ENCODE measurements at regions not wholly inside any gene's neighbourhood (a gene's known extent, or its start where the extent isn't known, plus 50 kb on each side); places are given as distances from the start of the nearest gene placed in this dataset.

DNA sequence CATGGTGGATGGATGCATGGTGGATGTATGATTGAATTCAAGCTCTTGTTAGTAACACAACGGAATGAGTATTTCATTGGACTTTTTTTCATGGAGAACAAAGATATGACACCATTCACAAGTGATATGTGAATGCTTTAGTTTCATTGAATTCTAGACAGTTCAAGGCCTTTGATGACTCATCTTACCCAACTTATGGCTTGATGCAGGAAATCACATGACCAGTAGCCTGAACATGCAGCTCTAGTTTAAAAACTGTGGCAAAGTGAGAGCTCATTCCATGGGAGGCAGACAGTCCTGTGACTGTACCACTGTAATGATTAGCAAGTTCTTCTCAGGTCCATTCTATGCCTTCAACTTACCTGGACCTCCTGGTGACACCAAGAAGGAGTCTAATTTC, 1239.3 kb downstream of the TYW1 start:
- TF ChIP-seq ZNF16 (tag by site-specific recombination; IDR thresholded peaks at IDR 0.05; ENCODE audit: low read depth) (no peak), SP2 (tag by site-specific recombination; IDR thresholded peaks at IDR 0.05) (no peak), TCF7L2 (IDR thresholded peaks at IDR 0.05; ENCODE audit: borderline replicate concordance, low read depth, low read length) (no peak), ZFP37 (tag by site-specific recombination; IDR thresholded peaks at IDR 0.05) (no peak), ZNF274 (IDR thresholded peaks at IDR 0.05; ENCODE audit: low read length) (no peak), ZNF274 (tag by site-specific recombination; IDR thresholded peaks at IDR 0.05; ENCODE audit: borderline replicate concordance) (no peak), ZNF266 (tag by site-specific recombination; IDR thresholded peaks at IDR 0.05; ENCODE audit: low read depth) (no peak), SCRT2 (tag by site-specific recombination; IDR thresholded peaks at IDR 0.05) (no peak), ZNF530 (tag by site-specific recombination; IDR thresholded peaks at IDR 0.05; ENCODE audit: low read depth) (no peak), YY1 (tag by site-specific recombination; IDR thresholded peaks at IDR 0.05) (no peak)
- TF ChIP-seq, protein P1, sequence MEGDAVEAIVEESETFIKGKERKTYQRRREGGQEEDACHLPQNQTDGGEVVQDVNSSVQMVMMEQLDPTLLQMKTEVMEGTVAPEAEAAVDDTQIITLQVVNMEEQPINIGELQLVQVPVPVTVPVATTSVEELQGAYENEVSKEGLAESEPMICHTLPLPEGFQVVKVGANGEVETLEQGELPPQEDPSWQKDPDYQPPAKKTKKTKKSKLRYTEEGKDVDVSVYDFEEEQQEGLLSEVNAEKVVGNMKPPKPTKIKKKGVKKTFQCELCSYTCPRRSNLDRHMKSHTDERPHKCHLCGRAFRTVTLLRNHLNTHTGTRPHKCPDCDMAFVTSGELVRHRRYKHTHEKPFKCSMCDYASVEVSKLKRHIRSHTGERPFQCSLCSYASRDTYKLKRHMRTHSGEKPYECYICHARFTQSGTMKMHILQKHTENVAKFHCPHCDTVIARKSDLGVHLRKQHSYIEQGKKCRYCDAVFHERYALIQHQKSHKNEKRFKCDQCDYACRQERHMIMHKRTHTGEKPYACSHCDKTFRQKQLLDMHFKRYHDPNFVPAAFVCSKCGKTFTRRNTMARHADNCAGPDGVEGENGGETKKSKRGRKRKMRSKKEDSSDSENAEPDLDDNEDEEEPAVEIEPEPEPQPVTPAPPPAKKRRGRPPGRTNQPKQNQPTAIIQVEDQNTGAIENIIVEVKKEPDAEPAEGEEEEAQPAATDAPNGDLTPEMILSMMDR (tag by site-specific recombination; IDR thresholded peaks at IDR 0.05), result no peak
- TF ChIP-seq, protein P2, sequence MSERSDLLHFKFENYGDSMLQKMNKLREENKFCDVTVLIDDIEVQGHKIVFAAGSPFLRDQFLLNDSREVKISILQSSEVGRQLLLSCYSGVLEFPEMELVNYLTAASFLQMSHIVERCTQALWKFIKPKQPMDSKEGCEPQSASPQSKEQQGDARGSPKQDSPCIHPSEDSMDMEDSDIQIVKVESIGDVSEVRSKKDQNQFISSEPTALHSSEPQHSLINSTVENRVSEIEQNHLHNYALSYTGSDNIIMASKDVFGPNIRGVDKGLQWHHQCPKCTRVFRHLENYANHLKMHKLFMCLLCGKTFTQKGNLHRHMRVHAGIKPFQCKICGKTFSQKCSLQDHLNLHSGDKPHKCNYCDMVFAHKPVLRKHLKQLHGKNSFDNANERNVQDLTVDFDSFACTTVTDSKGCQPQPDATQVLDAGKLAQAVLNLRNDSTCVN (tag by site-specific recombination; optimal IDR thresholded peaks at IDR 0.05), result no peak
- TF ChIP-seq, protein P3, sequence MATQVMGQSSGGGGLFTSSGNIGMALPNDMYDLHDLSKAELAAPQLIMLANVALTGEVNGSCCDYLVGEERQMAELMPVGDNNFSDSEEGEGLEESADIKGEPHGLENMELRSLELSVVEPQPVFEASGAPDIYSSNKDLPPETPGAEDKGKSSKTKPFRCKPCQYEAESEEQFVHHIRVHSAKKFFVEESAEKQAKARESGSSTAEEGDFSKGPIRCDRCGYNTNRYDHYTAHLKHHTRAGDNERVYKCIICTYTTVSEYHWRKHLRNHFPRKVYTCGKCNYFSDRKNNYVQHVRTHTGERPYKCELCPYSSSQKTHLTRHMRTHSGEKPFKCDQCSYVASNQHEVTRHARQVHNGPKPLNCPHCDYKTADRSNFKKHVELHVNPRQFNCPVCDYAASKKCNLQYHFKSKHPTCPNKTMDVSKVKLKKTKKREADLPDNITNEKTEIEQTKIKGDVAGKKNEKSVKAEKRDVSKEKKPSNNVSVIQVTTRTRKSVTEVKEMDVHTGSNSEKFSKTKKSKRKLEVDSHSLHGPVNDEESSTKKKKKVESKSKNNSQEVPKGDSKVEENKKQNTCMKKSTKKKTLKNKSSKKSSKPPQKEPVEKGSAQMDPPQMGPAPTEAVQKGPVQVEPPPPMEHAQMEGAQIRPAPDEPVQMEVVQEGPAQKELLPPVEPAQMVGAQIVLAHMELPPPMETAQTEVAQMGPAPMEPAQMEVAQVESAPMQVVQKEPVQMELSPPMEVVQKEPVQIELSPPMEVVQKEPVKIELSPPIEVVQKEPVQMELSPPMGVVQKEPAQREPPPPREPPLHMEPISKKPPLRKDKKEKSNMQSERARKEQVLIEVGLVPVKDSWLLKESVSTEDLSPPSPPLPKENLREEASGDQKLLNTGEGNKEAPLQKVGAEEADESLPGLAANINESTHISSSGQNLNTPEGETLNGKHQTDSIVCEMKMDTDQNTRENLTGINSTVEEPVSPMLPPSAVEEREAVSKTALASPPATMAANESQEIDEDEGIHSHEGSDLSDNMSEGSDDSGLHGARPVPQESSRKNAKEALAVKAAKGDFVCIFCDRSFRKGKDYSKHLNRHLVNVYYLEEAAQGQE (tag by site-specific recombination; IDR thresholded peaks at IDR 0.05), result no peak
- TF ChIP-seq, protein P4, sequence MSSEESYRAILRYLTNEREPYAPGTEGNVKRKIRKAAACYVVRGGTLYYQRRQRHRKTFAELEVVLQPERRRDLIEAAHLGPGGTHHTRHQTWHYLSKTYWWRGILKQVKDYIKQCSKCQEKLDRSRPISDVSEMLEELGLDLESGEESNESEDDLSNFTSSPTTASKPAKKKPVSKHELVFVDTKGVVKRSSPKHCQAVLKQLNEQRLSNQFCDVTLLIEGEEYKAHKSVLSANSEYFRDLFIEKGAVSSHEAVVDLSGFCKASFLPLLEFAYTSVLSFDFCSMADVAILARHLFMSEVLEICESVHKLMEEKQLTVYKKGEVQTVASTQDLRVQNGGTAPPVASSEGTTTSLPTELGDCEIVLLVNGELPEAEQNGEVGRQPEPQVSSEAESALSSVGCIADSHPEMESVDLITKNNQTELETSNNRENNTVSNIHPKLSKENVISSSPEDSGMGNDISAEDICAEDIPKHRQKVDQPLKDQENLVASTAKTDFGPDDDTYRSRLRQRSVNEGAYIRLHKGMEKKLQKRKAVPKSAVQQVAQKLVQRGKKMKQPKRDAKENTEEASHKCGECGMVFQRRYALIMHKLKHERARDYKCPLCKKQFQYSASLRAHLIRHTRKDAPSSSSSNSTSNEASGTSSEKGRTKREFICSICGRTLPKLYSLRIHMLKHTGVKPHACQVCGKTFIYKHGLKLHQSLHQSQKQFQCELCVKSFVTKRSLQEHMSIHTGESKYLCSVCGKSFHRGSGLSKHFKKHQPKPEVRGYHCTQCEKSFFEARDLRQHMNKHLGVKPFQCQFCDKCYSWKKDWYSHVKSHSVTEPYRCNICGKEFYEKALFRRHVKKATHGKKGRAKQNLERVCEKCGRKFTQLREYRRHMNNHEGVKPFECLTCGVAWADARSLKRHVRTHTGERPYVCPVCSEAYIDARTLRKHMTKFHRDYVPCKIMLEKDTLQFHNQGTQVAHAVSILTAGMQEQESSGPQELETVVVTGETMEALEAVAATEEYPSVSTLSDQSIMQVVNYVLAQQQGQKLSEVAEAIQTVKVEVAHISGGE (tag by site-specific recombination; conservative IDR thresholded peaks at IDR 0.05; ENCODE audit: low read depth), result no peak

Data from HEK293 (cell line).